IPS DF 4.7 (cell line): ENCODE measurements at regions not wholly inside any gene's neighbourhood (a gene's known extent, or its start where the extent isn't known, plus 50 kb on each side); places are given as distances from the start of the nearest gene placed in this dataset.

Source experiments
- DNase-seq: peaks from one replicate; pipeline ENCODE4 v3.0.0-alpha.2; 2013; ENCODE audit warnings: low spot score; ENCODE audit errors: extremely low read depth

DNA sequence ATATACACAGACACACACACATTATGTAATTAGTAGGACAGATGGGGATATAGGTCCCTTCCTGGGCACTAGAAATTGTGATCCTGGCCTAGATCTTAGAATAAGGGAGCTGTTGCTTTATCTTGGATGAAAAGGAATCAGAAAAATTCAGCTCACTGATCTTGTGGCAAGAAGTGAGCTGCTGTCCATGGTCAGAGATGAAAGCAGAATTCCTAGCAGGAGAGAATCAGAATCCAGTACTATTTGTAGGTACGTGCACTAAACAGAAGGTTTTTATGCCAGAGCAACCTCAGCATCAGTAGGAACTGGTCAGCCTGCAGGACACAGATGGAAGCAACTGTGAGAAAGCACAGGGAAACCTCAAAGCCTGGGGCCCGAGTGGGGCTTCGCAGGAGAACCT lies 549.2 kb upstream of the POM121L12 start:
- DNase-seq: no peak

DNA sequence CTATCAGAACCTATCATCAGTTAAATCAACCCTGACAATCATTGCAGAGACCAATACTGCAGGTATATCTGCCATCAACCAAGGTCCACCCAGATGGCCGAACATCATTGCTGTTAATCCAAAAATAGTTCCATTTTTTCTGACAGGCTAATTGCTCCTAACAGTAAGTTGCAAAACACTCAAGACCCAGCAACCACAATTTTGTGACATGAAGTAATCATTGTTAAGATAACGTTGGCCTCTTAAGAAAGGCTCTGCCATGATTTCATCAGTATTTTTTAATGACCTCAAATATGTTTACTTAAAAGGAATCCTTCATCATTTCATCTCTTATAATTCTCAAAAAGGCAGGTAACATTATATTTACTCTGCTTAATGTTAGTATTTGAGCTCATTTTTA lies 553.4 kb upstream of the POM121L12 start:
- no peak for DNase-seq

DNA sequence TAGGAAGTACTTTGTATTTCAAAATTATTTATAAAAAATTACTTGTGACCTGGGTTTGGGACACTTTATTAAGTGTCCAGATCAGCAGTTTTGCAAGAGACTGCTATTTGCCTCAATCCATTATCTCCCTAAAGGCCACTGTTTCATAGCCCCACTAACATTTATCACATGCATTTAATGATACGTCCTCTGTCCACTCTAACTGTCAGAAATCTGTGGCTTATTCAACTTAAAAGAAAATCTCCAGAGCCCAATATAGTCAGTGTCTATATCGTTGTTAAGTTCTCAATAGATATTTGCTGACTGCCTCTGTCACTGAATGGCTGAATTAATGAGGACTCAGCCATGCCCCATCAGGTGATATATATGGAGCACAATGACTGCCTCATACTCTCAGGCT lies 553.9 kb upstream of the POM121L12 start:
- no peak for DNase-seq

DNA sequence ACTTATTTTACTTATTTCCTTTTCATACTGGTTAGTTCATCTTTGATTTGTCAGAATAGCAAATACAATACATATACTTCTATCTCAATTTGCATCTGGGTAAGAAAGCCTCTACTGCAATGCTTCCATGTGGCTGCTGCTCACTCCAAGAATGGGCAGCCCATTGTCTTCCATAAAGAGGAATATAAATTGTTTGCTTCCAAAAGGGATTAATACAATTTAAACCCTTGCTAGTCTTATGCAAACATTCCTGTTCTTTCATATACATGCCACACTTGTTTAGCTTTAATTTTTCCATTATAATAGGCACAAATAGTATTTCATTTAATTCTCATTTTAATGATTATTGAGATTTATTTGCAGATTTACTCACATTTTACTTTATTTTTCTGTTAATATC lies 555.4 kb upstream of the POM121L12 start:
- DNase-seq: no peak

DNA sequence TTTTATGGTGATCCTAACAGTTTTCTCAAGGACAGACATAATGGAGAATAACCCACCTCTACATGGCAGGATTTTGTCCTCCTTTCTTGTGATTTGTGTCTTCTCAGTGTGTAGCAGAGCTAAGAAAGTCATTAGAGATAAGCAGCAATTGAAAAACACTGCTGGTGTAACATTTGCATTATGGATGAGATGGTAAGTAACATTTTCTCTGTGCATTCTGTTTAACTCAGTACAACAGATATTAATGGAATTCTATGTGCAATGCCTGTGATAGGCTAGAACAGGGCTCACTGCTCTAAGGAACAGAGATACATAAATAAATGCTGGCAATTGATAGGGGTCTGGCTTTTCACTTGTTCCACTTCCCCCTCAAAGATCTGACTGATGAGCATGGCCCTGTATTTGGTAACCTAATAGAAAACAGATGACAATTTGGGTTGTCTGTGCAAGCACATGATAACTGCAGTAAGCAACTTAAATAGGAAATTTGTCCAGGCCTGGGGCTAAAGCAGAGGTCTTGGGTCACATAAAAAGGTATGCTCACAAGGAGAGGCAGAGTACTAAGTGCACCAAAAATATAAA lies 560.3 kb upstream of the POM121L12 start:
- DNase-seq: no peak

DNA sequence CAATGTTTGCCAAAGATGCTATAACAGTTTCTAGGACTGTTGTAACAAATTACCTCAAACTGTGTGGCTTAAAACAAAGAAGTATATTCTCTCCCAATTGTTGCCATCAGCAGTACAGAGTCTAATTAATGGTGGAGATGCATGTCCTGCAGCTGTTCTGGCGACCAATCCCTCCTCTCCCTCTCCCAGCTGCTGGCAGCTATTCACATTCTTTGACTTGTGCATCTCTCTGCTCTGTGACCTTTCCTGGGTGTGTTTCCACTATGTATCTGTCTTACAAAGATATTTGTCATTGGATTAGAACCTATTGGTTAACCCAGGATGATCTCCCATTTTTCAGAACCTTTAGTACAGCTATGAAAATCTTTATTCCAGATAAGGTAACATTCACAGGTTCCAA lies 561.7 kb upstream of the POM121L12 start:
- DNase-seq: no peak

DNA sequence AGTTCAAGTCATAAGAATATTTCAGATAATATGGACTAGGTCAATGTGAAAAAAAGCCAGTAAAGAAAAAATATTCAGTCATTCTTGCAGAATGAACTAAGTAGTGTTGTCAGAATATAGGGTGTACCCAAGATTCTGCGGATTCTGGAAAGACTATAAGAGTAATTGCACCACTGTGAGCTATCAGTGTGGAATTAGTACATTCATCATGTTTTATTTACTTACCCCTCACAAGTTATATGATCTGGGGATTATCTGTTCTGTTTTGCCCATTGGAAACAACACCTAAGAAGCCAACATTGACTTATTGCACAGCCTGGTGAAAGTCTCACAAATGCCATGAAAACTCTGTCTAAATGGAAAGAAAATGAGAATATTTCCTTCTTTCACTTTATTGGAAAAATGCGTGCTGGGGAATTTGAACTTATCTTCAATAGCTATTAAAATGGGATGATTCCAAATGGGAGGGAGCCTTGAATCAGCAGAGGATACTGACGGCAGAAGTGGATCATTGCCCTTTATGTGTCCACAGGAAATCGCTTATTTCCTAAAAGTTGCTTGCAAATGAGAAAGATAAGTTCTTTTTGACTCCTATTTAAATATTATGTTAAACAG lies 563.3 kb upstream of the POM121L12 start:
- DNase-seq: no peak

DNA sequence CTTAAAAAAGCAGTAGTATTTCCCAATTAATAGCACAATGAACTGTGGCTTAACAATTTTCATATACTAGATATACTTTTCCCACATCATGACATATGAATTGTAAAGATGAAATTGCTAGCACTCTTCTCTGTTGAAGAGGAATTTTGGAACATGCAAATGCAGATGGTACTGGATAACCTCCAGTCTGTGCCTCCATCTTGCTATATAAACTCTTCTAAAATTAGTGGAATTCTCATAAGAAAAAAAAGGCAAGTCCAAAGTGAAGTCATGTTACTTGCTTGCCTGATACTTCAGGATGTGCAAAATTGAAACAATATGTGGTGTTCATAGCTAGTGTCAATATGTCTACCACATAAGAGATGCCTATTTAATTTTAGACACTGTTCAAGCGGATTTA lies 570.2 kb upstream of the POM121L12 start:
- DNase-seq: no peak

DNA sequence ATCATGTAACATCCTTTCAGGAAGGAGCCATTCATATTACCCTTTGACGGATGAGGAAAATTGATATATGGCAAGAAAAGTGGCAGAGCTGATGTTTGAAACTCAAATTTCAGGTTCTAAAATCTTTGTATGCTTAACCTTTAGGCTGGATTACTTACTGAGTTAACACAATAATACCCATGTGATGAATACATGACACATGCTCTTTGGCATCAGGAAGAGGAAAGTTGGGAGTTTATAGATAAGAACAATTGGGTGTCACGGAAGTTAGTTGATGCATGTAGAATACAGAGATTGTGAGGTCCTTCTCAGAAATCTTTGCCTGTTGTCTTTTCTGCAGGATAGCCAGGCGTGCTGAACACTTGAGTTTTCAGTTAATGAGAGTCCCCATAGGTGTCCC lies 572.1 kb upstream of the POM121L12 start:
- no peak for DNase-seq

DNA sequence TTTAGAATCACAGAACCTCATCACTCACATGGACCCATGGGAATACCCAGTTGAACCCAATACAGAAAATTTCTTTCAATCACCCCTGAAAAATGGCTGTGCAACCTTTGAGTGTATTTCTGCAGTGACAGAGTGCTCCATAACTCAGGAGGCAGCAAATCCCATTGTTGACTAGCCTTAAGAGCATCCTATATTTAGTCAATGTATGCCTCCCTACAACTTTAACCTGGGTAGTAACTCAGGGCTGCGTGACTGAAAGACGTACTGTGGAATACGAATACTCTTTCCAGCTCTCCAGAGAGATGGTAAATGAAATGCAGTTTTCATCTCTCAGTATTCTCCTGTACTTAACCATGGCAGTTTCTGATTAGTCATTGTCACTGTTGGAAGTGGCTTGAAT lies 573.0 kb upstream of the POM121L12 start:
- no peak for DNase-seq

DNA sequence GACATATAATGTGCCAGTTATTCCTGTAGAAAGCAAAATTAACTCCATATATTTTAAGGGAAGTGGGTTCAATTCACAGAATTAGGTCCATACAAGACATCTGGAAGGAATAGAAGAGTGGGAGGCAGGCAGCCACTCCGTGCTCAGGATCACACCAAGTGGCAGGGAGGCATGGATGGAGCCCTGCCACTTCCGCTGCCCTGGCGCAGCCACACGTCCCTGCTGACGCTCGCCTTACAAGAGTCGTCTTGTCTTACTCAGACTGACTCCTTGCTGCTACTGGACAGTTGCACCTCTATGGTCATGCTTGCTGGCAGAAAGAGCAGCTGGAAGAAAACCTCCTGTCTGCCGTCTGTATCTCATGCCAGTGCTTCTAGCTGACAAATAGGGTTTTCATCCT lies 579.9 kb upstream of the POM121L12 start:
- no peak for DNase-seq

DNA sequence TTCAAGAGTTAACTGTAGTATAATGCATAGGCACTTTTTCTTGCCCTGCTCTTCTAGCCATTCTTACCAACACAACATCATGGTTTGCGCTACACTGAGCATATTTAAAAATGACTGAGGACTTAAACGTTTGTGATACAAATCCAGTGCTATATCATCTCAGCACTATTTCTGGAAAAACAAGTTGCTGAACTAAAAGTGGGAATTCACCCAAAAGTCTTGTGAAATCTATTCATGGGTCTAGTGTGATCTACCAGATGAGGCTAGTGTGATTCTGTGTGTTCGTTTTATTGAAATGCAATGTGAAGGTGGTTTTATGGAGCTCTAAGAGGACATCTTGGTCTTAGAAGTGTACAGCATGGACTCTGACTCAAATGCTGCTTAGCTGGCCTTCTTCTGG lies 584.6 kb upstream of the POM121L12 start:
- no peak for DNase-seq

DNA sequence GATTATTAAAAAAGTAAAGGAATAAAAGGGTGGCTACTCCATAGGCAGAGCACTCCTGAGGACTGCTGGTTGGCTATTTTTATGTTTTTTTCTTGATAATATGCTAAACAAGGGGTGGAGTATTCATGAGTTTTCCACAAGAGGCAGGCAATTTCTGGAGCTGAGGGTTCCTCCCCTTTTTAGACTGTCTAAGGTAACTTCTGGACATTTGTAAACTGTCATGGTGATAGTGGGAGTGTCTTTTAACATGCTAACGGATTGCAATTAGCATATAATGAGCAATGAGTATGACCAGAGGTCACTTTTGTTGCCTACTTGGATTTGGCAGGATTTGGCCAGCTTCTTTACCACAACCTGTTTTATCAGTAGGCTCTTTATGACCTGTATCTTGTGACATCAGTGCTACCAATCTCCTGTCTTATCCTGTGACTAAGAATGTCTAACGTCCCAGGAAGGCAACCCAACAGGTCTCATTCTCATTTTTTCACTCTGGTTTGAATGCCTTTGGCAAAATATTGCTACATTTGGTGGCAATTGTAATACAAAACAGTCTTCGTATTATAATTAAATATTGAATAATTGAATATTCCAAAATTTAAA lies 587.8 kb upstream of the POM121L12 start:
- no peak for DNase-seq

DNA sequence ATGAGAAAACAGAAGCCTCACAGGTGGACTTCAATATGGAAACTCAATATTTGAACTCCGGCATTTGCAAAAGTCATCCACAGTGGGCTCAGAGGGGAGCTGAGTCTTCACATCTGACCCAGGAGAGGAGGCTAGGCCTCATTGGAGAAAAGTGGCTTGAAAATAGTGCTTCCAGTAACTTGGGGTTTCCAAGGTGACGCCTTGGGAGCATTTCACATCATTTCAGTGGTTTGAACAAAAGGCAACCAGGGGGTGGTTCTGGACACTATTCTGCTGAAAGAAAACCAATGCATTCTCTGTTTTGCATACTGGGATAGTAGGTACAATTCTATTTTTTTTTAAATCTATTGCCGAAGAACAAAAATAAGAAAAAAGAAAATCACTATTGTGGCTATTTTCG lies 599.2 kb upstream of the POM121L12 start:
- DNase-seq: no peak

DNA sequence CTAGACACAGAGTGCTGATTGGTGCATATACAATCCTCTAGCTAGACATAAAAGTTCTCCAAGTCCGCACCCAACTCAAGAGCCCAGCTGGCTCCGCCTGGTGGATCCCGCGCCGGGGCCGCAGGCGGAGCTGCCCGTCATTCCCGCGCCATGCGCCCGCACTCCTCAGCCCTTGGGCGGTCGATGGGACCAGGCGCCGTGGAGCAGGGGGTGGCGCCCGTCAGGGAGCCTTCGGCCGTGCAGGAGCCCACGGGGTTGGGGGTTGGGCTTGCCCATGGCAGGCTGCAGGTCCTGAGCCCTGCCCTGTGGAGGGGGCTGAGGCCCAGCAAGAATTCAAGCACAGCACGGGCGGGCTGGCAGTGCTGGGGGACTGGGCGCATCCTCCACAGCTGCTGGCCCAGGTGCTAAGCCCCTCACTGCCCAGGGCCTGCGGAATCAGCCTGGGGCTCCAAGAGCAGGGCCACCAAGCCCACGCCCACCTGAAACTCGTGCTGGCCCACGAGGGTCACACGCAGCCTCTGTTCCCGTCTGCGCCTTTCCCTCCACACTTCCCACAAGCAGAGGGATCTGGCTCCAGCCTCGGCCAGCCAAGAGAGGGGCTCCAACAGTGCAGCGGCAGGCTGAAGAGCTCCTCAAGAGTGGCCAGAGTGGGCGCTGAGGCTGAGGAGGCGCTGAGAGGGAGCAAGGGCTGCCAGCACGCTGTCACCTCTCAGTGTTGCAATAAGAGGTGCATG lies 604.2 kb upstream of the POM121L12 start:
- no peak for DNase-seq

DNA sequence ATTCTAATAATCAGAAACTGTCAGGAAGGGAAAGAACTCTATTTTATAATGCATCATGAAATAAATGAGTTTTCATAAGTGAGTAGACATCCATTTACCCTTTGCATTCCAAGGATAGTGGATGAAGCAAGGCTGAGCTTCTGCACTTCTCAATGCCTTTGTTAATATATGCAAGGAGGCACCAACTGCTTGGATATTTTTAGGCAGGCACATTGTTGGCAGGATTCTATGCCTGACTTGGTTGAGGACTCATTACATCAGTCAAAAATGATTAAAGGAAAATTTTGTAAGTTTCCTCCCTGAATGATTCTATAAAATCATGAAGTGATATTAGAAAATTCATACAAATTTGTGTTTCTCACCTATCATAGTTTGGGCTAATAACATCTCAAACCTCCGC lies 612.2 kb upstream of the POM121L12 start:
- DNase-seq: no peak

DNA sequence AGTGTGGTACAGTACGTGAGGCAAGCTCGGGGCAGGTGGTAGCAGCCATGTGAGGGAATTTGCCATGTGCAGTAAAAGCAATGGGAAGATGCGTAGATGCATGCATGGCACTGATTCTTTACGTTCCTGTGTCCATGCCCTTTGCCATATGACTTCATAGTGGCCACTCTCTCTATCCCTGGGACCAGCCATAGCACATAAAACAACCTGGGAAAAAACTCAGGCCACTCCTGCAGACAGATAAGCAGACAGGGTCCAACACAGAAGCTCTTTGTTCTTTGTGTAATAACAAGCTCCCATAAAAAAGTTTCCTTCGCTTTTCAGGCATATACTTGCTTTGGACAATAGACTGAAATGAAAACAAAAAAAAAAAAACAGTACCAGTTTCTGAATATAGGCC lies 622.4 kb upstream of the POM121L12 start:
- DNase-seq: no peak

DNA sequence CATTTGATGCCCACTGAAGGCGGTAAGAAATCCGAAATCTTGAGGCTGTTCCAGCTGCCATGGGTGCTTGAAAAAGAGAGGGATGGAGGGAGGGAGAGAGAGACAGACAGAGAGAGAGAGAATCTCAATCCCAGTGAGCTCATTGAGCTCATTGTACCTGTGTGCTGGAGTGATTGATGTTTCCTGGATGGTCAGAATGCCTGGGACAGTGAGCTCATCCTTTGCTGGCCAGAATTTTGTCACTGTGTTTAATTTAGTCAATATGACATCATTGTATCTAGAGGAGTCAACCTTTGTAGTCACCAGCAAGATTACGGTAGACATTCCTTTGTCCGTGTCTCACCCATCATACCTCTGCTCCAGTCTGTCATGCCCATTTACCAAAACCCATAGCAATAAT lies 625.4 kb upstream of the POM121L12 start:
- no peak for DNase-seq

DNA sequence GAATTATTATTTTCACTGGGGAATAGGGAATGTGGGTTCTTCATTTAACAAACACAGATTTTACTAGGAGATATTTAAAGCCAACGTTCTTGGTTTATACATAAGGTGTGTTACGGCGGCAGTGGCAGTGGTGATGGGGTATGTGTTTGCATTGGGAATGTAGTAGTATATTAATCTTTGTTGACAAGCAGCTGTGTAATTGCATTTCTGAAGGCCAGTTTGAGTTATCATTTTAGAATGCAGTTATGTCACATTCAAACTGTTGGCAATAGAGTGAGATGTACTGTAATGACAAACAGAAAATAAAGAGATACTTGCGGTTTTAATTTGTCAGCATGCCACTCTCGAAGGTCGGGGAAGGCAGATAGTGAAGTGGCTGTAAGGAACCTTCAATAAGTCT lies 628.6 kb upstream of the POM121L12 start:
- no peak for DNase-seq

DNA sequence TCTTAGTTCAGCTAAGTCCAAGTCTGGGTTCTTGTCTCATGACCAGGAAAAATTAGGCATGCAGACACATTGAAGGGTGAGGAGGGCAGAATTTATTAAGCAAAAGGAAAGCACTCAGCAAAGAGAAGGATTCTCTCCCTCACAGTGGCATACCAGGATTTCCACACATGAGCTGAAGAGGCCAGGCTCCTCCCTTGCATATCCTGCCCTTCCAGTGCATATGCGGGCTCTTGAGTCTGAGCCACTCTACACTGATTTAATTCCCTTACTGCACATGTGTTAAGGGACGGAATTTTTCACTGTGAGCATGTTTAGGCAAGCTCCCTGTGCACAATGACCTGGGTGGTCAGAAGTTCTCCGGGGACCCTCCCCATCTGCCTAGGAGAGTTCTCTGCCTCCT lies 652.7 kb upstream of the POM121L12 start:
- no peak for DNase-seq

DNA sequence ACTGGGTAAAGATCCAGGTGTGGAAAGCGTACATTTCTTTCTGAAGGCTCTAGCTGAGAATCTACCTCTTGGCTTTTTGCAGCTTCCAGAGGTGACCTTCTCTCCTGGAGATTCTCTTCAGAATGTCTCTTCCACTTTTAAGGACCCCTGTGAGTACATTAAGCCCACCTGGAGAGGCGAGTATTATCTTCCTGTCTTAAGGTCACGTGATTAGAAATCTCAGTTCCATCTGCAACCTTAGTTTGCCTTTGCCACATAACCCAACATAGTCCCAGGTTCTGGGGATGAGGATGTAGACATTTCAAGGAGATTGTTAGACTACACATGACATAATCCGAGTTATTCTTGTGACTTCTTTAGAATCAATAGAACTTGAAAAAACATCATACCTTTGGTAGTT lies 665.5 kb upstream of the POM121L12 start:
- DNase-seq: no peak

DNA sequence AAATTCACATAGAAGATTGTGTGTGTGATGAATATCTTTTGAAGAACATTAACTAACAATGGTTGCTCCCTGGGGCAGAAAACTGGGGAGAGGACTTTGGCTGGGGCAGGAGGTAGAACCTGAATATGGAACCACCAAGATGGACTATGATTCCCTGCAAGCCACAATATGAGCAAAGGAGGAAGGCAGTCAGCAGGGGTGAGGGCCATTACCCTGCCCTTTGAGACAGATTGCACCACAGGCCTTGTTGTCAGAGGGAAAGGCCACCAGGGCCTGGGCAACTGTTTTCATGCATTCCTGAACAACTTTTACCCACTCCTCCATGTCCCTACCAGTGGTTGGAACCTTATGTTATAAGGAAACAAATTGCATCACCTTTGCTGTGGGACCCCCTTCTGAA lies 670.1 kb upstream of the POM121L12 start:
- DNase-seq: no peak

DNA sequence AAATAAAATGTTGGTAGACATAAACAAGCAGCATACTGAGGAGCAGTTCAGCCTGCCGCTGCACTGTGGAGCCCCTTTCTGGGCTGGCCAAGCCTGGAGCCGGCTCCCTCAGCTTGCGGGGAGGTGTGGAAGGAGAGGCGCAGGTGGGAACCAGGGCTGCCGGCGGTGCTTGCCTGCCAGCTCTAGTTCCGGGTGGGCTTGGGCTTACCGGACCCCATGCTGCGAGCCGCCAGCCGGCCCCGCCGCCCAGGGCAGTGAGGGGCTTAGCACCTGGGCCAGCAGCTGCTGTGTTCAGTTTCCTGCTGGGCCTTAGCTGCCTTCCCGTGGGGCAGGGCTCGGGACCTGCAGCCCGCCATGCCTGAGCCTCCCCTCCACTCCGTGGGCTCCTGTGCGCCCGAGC lies 672.9 kb upstream of the POM121L12 start:
- no peak for DNase-seq
